GM23338 (cell line): ENCODE measurements at regions not wholly inside any gene's neighbourhood (a gene's known extent, or its start where the extent isn't known, plus 50 kb on each side); places are given as distances from the start of the nearest gene placed in this dataset.

ENCODE experiments used
- ATAC-seq: fragments of 200-7000 bp; cut with Tn5 transposase; 3 replicates; pipeline ENCODE4 v1.9.1; 2020
- DNase-seq: peaks from one replicate; pipeline ENCODE4 v3.0.0-alpha.2; 2015; ENCODE audit warnings: low spot score
- H2AFZ ChIP-seq: fragments of 200-600 bp; sonication (generic); 2 replicates; pipeline ENCODE4 v1.8.0; 2016; ENCODE audit warnings: antibody characterized with exemption, mild to moderate bottlenecking, moderate library complexity
- H3F3A ChIP-seq: fragments of 200-600 bp; sonication (generic); replicated peaks from 2 replicates; pipeline ENCODE4 v1.8.0; 2017; ENCODE audit warnings: antibody characterized with exemption, mixed run types, low read depth
- H3K27ac ChIP-seq: fragments of 200-600 bp; sonication (generic); 2 replicates; pipeline ENCODE4 v1.6.1; 2016; ENCODE audit warnings: low read depth
- H3K27me3 ChIP-seq: fragments of 200-600 bp; sonication (generic); 2 replicates; pipeline ENCODE4 v1.8.0; 2016; ENCODE audit warnings: mild to moderate bottlenecking, mixed run types, moderate library complexity; ENCODE audit not compliant: insufficient read depth
- H3K36me3 ChIP-seq: fragments of 200-600 bp; sonication (generic); 2 replicates; pipeline ENCODE4 v1.8.0; 2016; ENCODE audit warnings: mild to moderate bottlenecking; ENCODE audit not compliant: insufficient read depth
- H3K4me1 ChIP-seq: fragments of 200-600 bp; sonication (generic); 2 replicates; pipeline ENCODE4 v1.8.0; 2016; ENCODE audit warnings: mild to moderate bottlenecking, moderate library complexity; ENCODE audit not compliant: insufficient read depth
- H3K4me2 ChIP-seq: fragments of 200-600 bp; sonication (generic); 2 replicates; pipeline ENCODE4 v1.7.1; 2017; ENCODE audit warnings: mixed run types
- H3K4me3 ChIP-seq: fragments of 200-600 bp; sonication (generic); 2 replicates; pipeline ENCODE4 v1.6.1; 2016; ENCODE audit warnings: mixed run types
- H3K79me2 ChIP-seq: fragments of 200-600 bp; sonication (generic); replicated peaks from 2 replicates; pipeline ENCODE4 v1.8.0; 2017; ENCODE audit warnings: mild to moderate bottlenecking; ENCODE audit not compliant: insufficient read depth
- H3K9me2 ChIP-seq: fragments of 200-600 bp; sonication (generic); 2 replicates; pipeline ENCODE4 v1.8.0; 2017; ENCODE audit not compliant: insufficient read depth
- H4K20me1 ChIP-seq: fragments of 200-600 bp; sonication (generic); replicated peaks from 2 replicates; pipeline ENCODE4 v1.8.0; 2017; ENCODE audit warnings: mild to moderate bottlenecking; ENCODE audit not compliant: insufficient read depth
- H3K27ac Mint-ChIP-seq: 2 replicates; pipeline ENCODE4 v1.8.0; 2020; ENCODE audit warnings: inconsistent platforms, mild to moderate bottlenecking, moderate library complexity, mixed read lengths
- H3K27me3 Mint-ChIP-seq: 3 replicates; pipeline ENCODE4 v1.8.0; 2022; ENCODE audit warnings: low read depth, mild to moderate bottlenecking, moderate library complexity, mixed read lengths, inconsistent platforms; ENCODE audit not compliant: insufficient read depth, poor library complexity
- H3K36me3 Mint-ChIP-seq: 3 replicates; pipeline ENCODE4 v1.8.0; 2021; ENCODE audit warnings: low read depth, mild to moderate bottlenecking, inconsistent platforms, moderate library complexity, mixed read lengths
- H3K4me1 Mint-ChIP-seq: 3 replicates; pipeline ENCODE4 v1.8.0; 2020; ENCODE audit warnings: mild to moderate bottlenecking, inconsistent platforms, mixed read lengths
- H3K4me3 Mint-ChIP-seq: 3 replicates; pipeline ENCODE4 v1.8.0; 2021; ENCODE audit warnings: moderate library complexity, mild to moderate bottlenecking, inconsistent platforms, mixed read lengths
- H3K9me3 Mint-ChIP-seq: 3 replicates; pipeline ENCODE4 v1.8.0; 2020; ENCODE audit warnings: moderate library complexity, mild to moderate bottlenecking, inconsistent platforms, mixed read lengths
- CTCF ChIP-seq, 2 experiments: fragments of 200-600 bp in 1 of 2; sonication (generic) in 1 of 2; conservative IDR thresholded peaks; 2 replicates each; pipeline versions ENCODE4 v1.5.1 to v1.6.1; 2016 to 2017; ENCODE audit warnings: antibody characterized with exemption in 2 of 2, low read depth in 2 of 2, mild to moderate bottlenecking in 2 of 2, moderate library complexity in 1 of 2
- EZH2 ChIP-seq: fragments of 200-600 bp; sonication (generic); IDR thresholded peaks from one replicate; pipeline ENCODE4 v1.8.0; 2017; ENCODE audit warnings: antibody characterized with exemption, mild to moderate bottlenecking, low read depth; ENCODE audit not compliant: unreplicated experiment
- EZH2phosphoT487 ChIP-seq: fragments of 200-600 bp; sonication (generic); IDR thresholded peaks from one replicate; pipeline ENCODE4 v1.8.1; 2018; ENCODE audit warnings: antibody characterized with exemption; ENCODE audit not compliant: unreplicated experiment
- NANOG ChIP-seq: IDR thresholded peaks from 2 replicates; pipeline ENCODE4 v1.6.1; 2016; ENCODE audit warnings: antibody characterized with exemption, borderline replicate concordance
- POLR2AphosphoS5 ChIP-seq: IDR thresholded peaks from 2 replicates; pipeline ENCODE4 v1.6.1; 2016; ENCODE audit warnings: antibody characterized with exemption, low read depth
- REST ChIP-seq: IDR thresholded peaks from one replicate; pipeline ENCODE4 v1.6.1; 2018; ENCODE audit warnings: antibody characterized with exemption; ENCODE audit not compliant: unreplicated experiment
- ZNF114 ChIP-seq: fragments of 250-450 bp; sonication (Bioruptor Pico); IDR thresholded peaks from 2 replicates; pipeline ENCODE4 v1.5.0; 2020; ENCODE audit warnings: mild to moderate bottlenecking, moderate library complexity
- ZNF462 ChIP-seq: fragments of 250-450 bp; sonication (Bioruptor Pico); IDR thresholded peaks from 2 replicates; pipeline ENCODE4 v1.5.0; 2020; ENCODE audit warnings: mild to moderate bottlenecking, moderate library complexity

- DNase-seq: no peak
- H3F3A ChIP-seq: no peaks in the 10 kb centered on the region
- Mint-ChIP-seq H3K36me3 (no peaks in the 10 kb centered on the region), H3K4me3 (no peak overlapping the region), H3K27me3 (peaks cover 4% of the 10 kb centered on the region), H3K4me1 (peaks cover 16% of the 10 kb centered on the region), H3K9me3 (no peaks in the 10 kb centered on the region), H3K27ac (no peak overlapping the region)
- H3K9me2 ChIP-seq: no peaks in the 10 kb centered on the region
- no peak for ATAC-seq
- H3K79me2 ChIP-seq: no peaks in the 10 kb centered on the region
- H3K27me3 ChIP-seq: no peaks in the 10 kb centered on the region
- H3K4me2 ChIP-seq: no peak overlapping the region
- TF ChIP-seq ZNF114 (CRISPR knock-in tag) (no peak), POLR2AphosphoS5 (no peak), EZH2phosphoT487 (no peak), REST (no peak), EZH2 (no peak), ZNF462 (CRISPR knock-in tag) (no peak), CTCF (conservative IDR thresholded peaks at IDR 0.05; ENCODE audit: low read depth in 2 of 2) (no peak), NANOG (no peak)
- H3K27ac ChIP-seq: no peak overlapping the region
- no peaks in the 10 kb centered on the region for H4K20me1 ChIP-seq
- no peaks in the 10 kb centered on the region for H3K36me3 ChIP-seq
- peaks cover 7% of the 10 kb centered on the region; the same call in 1 of the 2 replicates for H3K4me1 ChIP-seq
- no peak overlapping the region for H2AFZ ChIP-seq
- H3K4me3 ChIP-seq: no peak overlapping the region
These were observed 72.8 kb upstream of the PITRM1 start for GRCh38 chr10:3245395-3245794.
